ENCODE measurements at regions not wholly inside any gene's neighbourhood (a gene's known extent, or its start where the extent isn't known, plus 50 kb on each side); places are given as distances from the start of the nearest gene placed in this dataset.

DNA sequence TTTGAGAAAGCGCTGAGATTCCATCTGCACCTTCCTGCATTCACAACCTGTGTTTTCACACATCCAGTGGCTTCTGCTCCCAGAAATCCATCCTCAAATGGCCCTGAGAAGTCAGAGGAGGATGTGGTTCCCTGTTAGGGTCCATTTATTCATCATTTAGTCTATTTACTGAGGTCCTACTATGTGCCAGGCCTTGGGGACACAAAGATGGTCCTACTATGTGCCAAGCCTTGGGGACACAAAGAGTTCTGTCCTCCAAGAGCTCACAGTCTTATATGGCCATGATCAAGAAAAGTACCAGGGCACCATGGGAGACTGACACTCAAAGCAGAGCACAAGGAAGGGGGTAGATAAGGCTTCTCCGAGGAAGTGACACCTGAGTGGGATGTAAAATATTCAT, 147.1 kb upstream of the ATP1B1 start:
- H3K9ac ChIP-seq (ENCODE audit: insufficient read length, low read depth) = no peak overlapping the region
- DNase-seq (ENCODE audit: low read depth, low spot score) = no peak
- H3K36me3 ChIP-seq (ENCODE audit: insufficient read depth, insufficient read length, low read length) = no peaks in the 10 kb centered on the region
- H3K27me3 ChIP-seq (ENCODE audit: insufficient read depth, insufficient read length) = no peaks in the 10 kb centered on the region
- H3K4me1 ChIP-seq (ENCODE audit: insufficient read depth, insufficient read length) = no peaks in the 10 kb centered on the region
- no peaks in the 10 kb centered on the region for H3K9me3 ChIP-seq (ENCODE audit: insufficient read depth, low read length)
- no peak for TF ChIP-seq ZNF274 (IDR thresholded peaks at IDR 0.05; ENCODE audit: low read depth, low read length)
- no peak for TF ChIP-seq SUZ12 (IDR thresholded peaks at IDR 0.05; ENCODE audit: extremely low read depth, insufficient read depth, insufficient read length)
- TF ChIP-seq YY1 (IDR thresholded peaks at IDR 0.05; ENCODE audit: insufficient read depth, insufficient read length) = no peak
- no peak overlapping the region for H3K4me3 ChIP-seq (ENCODE audit: insufficient read length, low read depth)

DNA sequence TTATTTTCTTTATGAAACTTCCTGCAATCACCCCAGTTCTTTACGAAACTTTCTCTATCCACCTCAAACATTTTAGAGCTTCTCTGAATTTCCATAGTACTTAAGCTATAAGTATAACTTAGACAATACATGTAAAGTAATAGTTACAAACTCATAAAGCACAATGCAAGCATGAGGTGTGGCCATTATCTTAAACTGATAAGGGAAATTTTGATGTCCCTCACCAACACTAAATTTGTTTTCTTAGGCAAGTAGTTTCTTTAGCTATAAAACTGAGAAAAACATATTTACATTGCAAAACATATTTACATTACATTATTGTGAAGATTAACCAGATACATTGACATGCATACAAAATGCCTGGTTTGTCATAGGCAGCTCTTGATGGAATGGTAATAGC, 146.4 kb upstream of the ATP1B1 start:
- no peak overlapping the region for H3K9ac ChIP-seq (ENCODE audit: insufficient read length, low read depth)
- H3K27me3 ChIP-seq (ENCODE audit: insufficient read depth, insufficient read length) = no peaks in the 10 kb centered on the region
- H3K4me1 ChIP-seq (ENCODE audit: insufficient read depth, insufficient read length) = no peaks in the 10 kb centered on the region
- no peak for TF ChIP-seq SUZ12 (IDR thresholded peaks at IDR 0.05; ENCODE audit: extremely low read depth, insufficient read depth, insufficient read length)
- TF ChIP-seq ZNF274 (IDR thresholded peaks at IDR 0.05; ENCODE audit: low read depth, low read length) = no peak
- no peak for TF ChIP-seq YY1 (IDR thresholded peaks at IDR 0.05; ENCODE audit: insufficient read depth, insufficient read length)
- H3K4me3 ChIP-seq (ENCODE audit: insufficient read length, low read depth) = no peak overlapping the region
- no peaks in the 10 kb centered on the region for H3K36me3 ChIP-seq (ENCODE audit: insufficient read depth, insufficient read length, low read length)
- no peak for DNase-seq (ENCODE audit: low read depth, low spot score)
- H3K9me3 ChIP-seq (ENCODE audit: insufficient read depth, low read length) = no peaks in the 10 kb centered on the region

DNA sequence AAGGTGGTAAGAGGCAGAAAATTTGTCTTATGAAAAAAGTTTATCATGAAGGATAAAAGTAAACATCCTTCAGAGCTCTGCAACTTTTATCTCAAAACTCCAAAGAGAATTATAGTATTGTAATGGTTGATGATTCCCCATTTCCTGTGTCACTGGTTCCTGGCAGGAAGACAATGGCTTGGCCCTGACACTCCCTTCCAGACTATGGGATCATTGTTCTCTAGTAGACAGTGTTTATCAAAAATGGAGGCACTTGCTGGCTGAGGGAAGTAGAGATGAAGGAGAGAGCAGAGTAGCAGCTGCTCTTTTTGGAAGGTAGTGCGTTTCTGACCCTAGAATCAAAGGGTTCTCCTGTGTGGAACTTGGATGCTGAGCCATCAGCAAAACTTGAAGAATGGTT, 145.9 kb upstream of the ATP1B1 start:
- H3K4me3 ChIP-seq (ENCODE audit: insufficient read length, low read depth) = no peak overlapping the region
- no peaks in the 10 kb centered on the region for H3K27me3 ChIP-seq (ENCODE audit: insufficient read depth, insufficient read length)
- TF ChIP-seq YY1 (IDR thresholded peaks at IDR 0.05; ENCODE audit: insufficient read depth, insufficient read length) (no peak), SUZ12 (IDR thresholded peaks at IDR 0.05; ENCODE audit: extremely low read depth, insufficient read depth, insufficient read length) (no peak), ZNF274 (IDR thresholded peaks at IDR 0.05; ENCODE audit: low read depth, low read length) (no peak)
- H3K36me3 ChIP-seq (ENCODE audit: insufficient read depth, insufficient read length, low read length) = no peaks in the 10 kb centered on the region
- H3K4me1 ChIP-seq (ENCODE audit: insufficient read depth, insufficient read length) = no peaks in the 10 kb centered on the region
- DNase-seq (ENCODE audit: low read depth, low spot score) = no peak
- H3K9me3 ChIP-seq (ENCODE audit: insufficient read depth, low read length) = no peaks in the 10 kb centered on the region
- H3K9ac ChIP-seq (ENCODE audit: insufficient read length, low read depth) = no peak overlapping the region

DNA sequence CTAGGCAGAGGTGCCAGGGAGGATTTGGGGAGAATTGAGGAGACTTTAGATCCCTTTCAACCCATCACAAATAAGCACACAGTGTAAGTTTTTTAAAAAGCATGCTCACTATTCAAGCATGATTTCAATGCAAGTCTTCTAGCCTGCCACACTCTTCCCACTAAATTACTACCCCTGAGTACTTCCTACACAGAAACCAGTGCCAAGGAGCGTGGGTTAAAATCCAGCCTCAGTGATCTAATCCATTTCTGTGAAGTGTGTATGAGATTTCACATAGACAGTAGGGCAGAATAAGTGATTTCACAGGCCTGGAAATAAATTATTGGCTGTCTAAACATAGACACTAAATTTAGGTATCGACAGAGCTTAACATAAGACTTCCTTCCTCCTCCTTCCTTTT, 142.9 kb upstream of the ATP1B1 start:
- H3K4me3 ChIP-seq (ENCODE audit: insufficient read length, low read depth) = no peak overlapping the region
- H3K4me1 ChIP-seq (ENCODE audit: insufficient read depth, insufficient read length) = no peaks in the 10 kb centered on the region
- no peak overlapping the region for H3K9ac ChIP-seq (ENCODE audit: insufficient read length, low read depth)
- H3K36me3 ChIP-seq (ENCODE audit: insufficient read depth, insufficient read length, low read length) = no peaks in the 10 kb centered on the region
- H3K27me3 ChIP-seq (ENCODE audit: insufficient read depth, insufficient read length) = no peaks in the 10 kb centered on the region
- no peak for DNase-seq (ENCODE audit: low read depth, low spot score)
- TF ChIP-seq ZNF274 (IDR thresholded peaks at IDR 0.05; ENCODE audit: low read depth, low read length) (no peak), SUZ12 (IDR thresholded peaks at IDR 0.05; ENCODE audit: extremely low read depth, insufficient read depth, insufficient read length) (no peak), YY1 (IDR thresholded peaks at IDR 0.05; ENCODE audit: insufficient read depth, insufficient read length) (no peak)
- no peaks in the 10 kb centered on the region for H3K9me3 ChIP-seq (ENCODE audit: insufficient read depth, low read length)

DNA sequence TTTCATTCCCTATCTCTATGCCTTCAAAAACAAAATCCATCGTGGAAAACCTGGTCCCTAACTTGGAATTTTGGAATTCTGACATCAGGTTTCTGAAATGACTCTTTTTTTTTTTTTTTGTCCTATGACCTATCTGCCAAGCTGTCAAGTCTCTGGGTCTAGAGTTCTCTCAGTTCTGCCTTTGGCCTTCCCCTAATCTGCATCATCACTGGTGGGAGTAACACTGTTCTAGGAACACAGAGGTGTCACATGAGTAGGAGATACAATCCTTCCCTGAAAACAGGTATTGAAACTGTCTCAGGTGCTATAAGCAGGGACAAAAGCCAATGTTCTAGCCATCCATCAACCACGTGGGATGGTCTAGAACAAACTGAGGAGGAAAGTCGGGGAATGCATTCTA, 142.0 kb upstream of the ATP1B1 start:
- no peak for DNase-seq (ENCODE audit: low read depth, low spot score)
- Histone ChIP-seq H3K4me1 (ENCODE audit: insufficient read depth, insufficient read length) (no peaks in the 10 kb centered on the region), H3K36me3 (ENCODE audit: insufficient read depth, insufficient read length, low read length) (no peaks in the 10 kb centered on the region), H3K9me3 (ENCODE audit: insufficient read depth, low read length) (no peaks in the 10 kb centered on the region), H3K9ac (ENCODE audit: insufficient read length, low read depth) (no peak overlapping the region), H3K27me3 (ENCODE audit: insufficient read depth, insufficient read length) (no peaks in the 10 kb centered on the region), H3K4me3 (ENCODE audit: insufficient read length, low read depth) (no peak overlapping the region)
- TF ChIP-seq SUZ12 (IDR thresholded peaks at IDR 0.05; ENCODE audit: extremely low read depth, insufficient read depth, insufficient read length) (no peak), YY1 (IDR thresholded peaks at IDR 0.05; ENCODE audit: insufficient read depth, insufficient read length) (no peak), ZNF274 (IDR thresholded peaks at IDR 0.05; ENCODE audit: low read depth, low read length) (no peak)

DNA sequence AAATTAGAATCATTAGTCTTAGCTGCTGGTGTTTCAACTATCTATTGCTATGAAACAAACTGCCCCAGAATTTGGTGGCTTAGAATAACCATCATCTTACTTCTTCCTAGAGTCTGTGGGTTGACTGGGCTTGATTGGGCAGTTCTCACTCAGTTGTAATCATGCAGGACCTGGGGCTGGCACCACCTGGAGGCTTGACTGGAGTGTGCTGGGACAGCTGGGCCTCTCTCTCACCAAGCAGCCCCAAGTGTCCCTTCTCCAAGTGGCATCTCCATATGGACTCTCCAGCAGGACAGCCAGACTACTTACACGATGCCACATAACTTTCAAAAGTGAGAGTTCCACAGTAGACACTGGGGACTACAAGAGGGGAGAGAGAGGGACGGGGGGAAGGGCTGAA, 140.3 kb upstream of the ATP1B1 start:
- H3K36me3 ChIP-seq (ENCODE audit: insufficient read depth, insufficient read length, low read length) = no peaks in the 10 kb centered on the region
- no peaks in the 10 kb centered on the region for H3K27me3 ChIP-seq (ENCODE audit: insufficient read depth, insufficient read length)
- no peak overlapping the region for H3K4me3 ChIP-seq (ENCODE audit: insufficient read length, low read depth)
- no peak for DNase-seq (ENCODE audit: low read depth, low spot score)
- no peak overlapping the region for H3K9ac ChIP-seq (ENCODE audit: insufficient read length, low read depth)
- H3K4me1 ChIP-seq (ENCODE audit: insufficient read depth, insufficient read length) = no peaks in the 10 kb centered on the region
- H3K9me3 ChIP-seq (ENCODE audit: insufficient read depth, low read length) = no peaks in the 10 kb centered on the region
- no peak for TF ChIP-seq YY1 (IDR thresholded peaks at IDR 0.05; ENCODE audit: insufficient read depth, insufficient read length)
- no peak for TF ChIP-seq ZNF274 (IDR thresholded peaks at IDR 0.05; ENCODE audit: low read depth, low read length)
- no peak for TF ChIP-seq SUZ12 (IDR thresholded peaks at IDR 0.05; ENCODE audit: extremely low read depth, insufficient read depth, insufficient read length)

DNA sequence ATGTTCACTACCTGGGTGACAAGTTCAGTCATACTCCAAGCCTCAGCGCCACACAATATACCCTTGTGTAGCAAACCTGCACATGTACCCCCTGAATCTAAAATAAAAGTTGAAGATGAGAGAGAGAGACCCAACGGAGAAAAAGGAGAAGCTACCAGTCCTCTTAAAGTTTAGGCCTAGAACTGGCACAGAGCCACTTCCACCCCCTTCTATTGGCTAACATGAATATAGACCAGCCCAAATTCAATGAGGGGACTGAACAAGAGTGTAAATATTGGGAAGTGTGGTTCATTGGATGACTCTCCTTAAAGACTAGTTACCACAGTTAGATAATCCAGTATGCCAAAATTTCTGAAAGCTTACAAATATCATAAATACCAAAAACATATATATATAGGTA, 139.9 kb upstream of the ATP1B1 start:
- TF ChIP-seq ZNF274 (IDR thresholded peaks at IDR 0.05; ENCODE audit: low read depth, low read length) (no peak), YY1 (IDR thresholded peaks at IDR 0.05; ENCODE audit: insufficient read depth, insufficient read length) (no peak), SUZ12 (IDR thresholded peaks at IDR 0.05; ENCODE audit: extremely low read depth, insufficient read depth, insufficient read length) (no peak)
- Histone ChIP-seq H3K9ac (ENCODE audit: insufficient read length, low read depth) (no peak overlapping the region), H3K27me3 (ENCODE audit: insufficient read depth, insufficient read length) (no peaks in the 10 kb centered on the region), H3K36me3 (ENCODE audit: insufficient read depth, insufficient read length, low read length) (no peaks in the 10 kb centered on the region), H3K9me3 (ENCODE audit: insufficient read depth, low read length) (no peaks in the 10 kb centered on the region), H3K4me1 (ENCODE audit: insufficient read depth, insufficient read length) (no peaks in the 10 kb centered on the region), H3K4me3 (ENCODE audit: insufficient read length, low read depth) (no peak overlapping the region)
- no peak for DNase-seq (ENCODE audit: low read depth, low spot score)
